ENCODE measurements at regions not wholly inside any gene's neighbourhood (a gene's known extent, or its start where the extent isn't known, plus 50 kb on each side); places are given as distances from the start of the nearest gene placed in this dataset.

DNA sequence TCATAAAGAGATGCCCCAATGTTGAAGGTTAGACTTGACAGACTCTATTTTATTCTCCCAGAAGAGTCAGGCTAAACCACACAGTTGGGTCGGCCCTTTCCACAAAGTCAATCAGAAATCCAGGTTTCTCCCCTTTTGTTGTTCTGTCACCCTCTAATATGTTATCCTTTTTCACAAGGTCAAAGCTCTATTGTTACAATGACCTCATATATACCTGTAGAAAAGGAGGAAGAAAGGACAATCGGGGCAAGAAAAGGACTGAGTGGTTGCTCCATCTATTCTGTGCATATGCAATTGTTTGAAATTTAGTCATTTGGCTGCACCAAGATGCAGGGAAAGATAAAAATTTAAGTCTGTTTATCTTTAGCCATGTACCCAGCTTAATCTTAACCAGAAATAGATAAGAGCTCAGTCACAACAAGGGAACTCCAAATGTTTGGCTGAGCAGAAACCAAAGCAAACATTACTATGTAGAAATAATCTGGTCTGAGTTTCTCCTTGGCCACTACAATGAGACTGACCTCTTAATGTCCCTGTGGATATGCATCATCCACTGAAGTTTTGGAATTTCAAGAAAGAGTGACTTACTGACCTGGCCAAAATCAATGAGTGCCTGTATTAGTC lies 503.7 kb downstream of the GALC start:
- H3K4me1 ChIP-seq = no peaks in the 10 kb centered on the region
- H3K27me3 ChIP-seq (ENCODE audit: low read depth) = no peaks in the 10 kb centered on the region
- no peak for DNase-seq
- intact Hi-C loops (cut with micrococcal nuclease) = no loop called here
- H3K9me3 ChIP-seq (replicated peaks) = no peaks in the 10 kb centered on the region
- no peak for TF ChIP-seq CTCF (IDR thresholded peaks at IDR 0.05; ENCODE audit: borderline replicate concordance)
- H3K4me3 ChIP-seq = no peak overlapping the region
- no peaks in the 10 kb centered on the region for H3K36me3 ChIP-seq
- H3K27ac ChIP-seq (replicated peaks) = no peak overlapping the region

GRCh38 chr14:87483271-87484260 lies 509.4 kb downstream of the GALC start:
- no peak for TF ChIP-seq CTCF (IDR thresholded peaks at IDR 0.05; ENCODE audit: borderline replicate concordance)
- Histone ChIP-seq H3K36me3 (no peaks in the 10 kb centered on the region), H3K4me3 (no peak overlapping the region), H3K4me1 (no peaks in the 10 kb centered on the region), H3K27me3 (ENCODE audit: low read depth) (no peaks in the 10 kb centered on the region), H3K27ac (replicated peaks) (no peak overlapping the region), H3K9me3 (replicated peaks) (peaks cover 8% of the 10 kb centered on the region)
- intact Hi-C loops (cut with micrococcal nuclease) = no loop called here
- DNase-seq = no peak

GRCh38 chr14:87468531-87468930 lies 524.5 kb downstream of the GALC start:
- no peak for DNase-seq
- intact Hi-C loops (cut with micrococcal nuclease) = no loop called here
- no peak overlapping the region for H3K4me3 ChIP-seq
- H3K27me3 ChIP-seq (ENCODE audit: low read depth) = no peaks in the 10 kb centered on the region
- peaks cover 8% of the 10 kb centered on the region for H3K9me3 ChIP-seq (replicated peaks)
- no peak overlapping the region for H3K27ac ChIP-seq (replicated peaks)
- TF ChIP-seq CTCF (IDR thresholded peaks at IDR 0.05; ENCODE audit: borderline replicate concordance) = no peak
- H3K4me1 ChIP-seq = no peaks in the 10 kb centered on the region
- no peaks in the 10 kb centered on the region for H3K36me3 ChIP-seq

DNA sequence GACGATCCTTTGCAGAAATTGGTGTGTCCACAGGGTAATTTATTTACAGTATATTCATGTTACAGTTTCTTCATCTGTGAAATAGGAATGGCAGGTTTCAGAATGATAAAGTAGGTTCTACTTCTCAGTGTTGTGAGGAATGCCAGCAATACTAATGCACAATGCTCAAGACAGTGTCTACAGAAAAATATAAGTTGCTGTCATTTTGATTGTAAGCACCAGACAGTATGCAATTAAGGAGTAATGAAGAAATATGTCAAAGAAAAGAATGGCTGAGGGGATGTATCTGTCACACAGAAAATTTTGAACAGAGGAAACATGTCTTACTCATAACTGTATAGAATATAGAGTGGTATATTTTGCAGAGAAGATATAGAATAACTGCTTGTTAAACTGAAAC lies 525.4 kb downstream of the GALC start:
- no peaks in the 10 kb centered on the region for H3K36me3 ChIP-seq
- no peak overlapping the region for H3K27ac ChIP-seq (replicated peaks)
- no peaks in the 10 kb centered on the region for H3K27me3 ChIP-seq (ENCODE audit: low read depth)
- TF ChIP-seq CTCF (IDR thresholded peaks at IDR 0.05; ENCODE audit: borderline replicate concordance) = no peak
- peaks cover 8% of the 10 kb centered on the region for H3K9me3 ChIP-seq (replicated peaks)
- intact Hi-C loops (cut with micrococcal nuclease) = no loop called here
- H3K4me1 ChIP-seq = no peaks in the 10 kb centered on the region
- no peak overlapping the region for H3K4me3 ChIP-seq
- no peak for DNase-seq

DNA sequence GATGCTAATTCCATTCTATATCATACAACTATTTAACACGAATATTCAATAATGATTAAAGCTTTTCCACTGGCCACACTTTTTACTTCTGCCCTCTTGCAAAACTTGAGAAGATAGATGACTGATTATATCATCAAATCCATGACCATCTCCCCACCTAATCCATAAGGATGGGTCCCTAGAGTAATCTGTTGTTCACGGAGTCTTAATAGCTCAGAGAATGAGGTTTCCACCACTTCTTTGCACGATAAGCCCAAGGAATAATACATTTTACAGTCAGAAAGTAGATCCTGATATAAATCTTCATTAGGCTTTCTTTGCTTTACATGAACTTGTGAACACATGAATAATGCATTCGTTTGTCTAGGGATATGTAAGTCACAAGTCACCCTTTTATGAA lies 527.2 kb downstream of the GALC start:
- Histone ChIP-seq H3K4me1 (no peaks in the 10 kb centered on the region), H3K27ac (replicated peaks) (no peak overlapping the region), H3K36me3 (no peaks in the 10 kb centered on the region), H3K4me3 (no peak overlapping the region), H3K27me3 (ENCODE audit: low read depth) (no peaks in the 10 kb centered on the region), H3K9me3 (replicated peaks) (peaks cover 8% of the 10 kb centered on the region)
- TF ChIP-seq CTCF (IDR thresholded peaks at IDR 0.05; ENCODE audit: borderline replicate concordance) = no peak
- DNase-seq = no peak
- intact Hi-C loops (cut with micrococcal nuclease) = no loop called here
